Keratinocyte (primary cell): ENCODE measurements at regions not wholly inside any gene's neighbourhood (a gene's known extent, or its start where the extent isn't known, plus 50 kb on each side); places are given as distances from the start of the nearest gene placed in this dataset.

ENCODE experiments used
- DNase-seq: peaks from one replicate; pipeline ENCODE4 v3.0.0-alpha.2; 2011; ENCODE audit warnings: low read depth, missing footprints, low spot score
- FAIRE-seq: peaks from 2 replicates; lab custom pipeline; 2011; peaks lifted over from hg19 to GRCh38; lab: Jason Lieb, UNC
- H2AFZ ChIP-seq: 2 replicates; pipeline ENCODE4 v1.6.0; 2012; ENCODE audit warnings: low read length, control low read depth, inconsistent platforms; ENCODE audit not compliant: control insufficient read depth
- H3K27ac ChIP-seq: 2 replicates; pipeline ENCODE4 v1.5.1; 2011; ENCODE audit warnings: low read length; ENCODE audit not compliant: control insufficient read depth, insufficient read depth
- H3K27me3 ChIP-seq: 3 replicates; pipeline ENCODE4 v1.6.0; 2011; ENCODE audit warnings: low read length; ENCODE audit not compliant: control insufficient read depth, insufficient read depth; ENCODE audit errors: extremely low read depth
- H3K36me3 ChIP-seq, 2 experiments: 2 replicates in 1 of 2; 3 replicates in 1 of 2; pipeline ENCODE4 v1.5.1; 2011; ENCODE audit warnings: low read length in 2 of 2, mild to moderate bottlenecking in 1 of 2; ENCODE audit not compliant: control insufficient read depth in 2 of 2, insufficient read depth in 2 of 2; ENCODE audit errors: extremely low read depth in 1 of 2
- H3K4me1 ChIP-seq: 3 replicates; pipeline ENCODE4 v1.5.1; 2011; ENCODE audit warnings: low read length; ENCODE audit not compliant: control insufficient read depth, insufficient read depth; ENCODE audit errors: extremely low read depth
- H3K4me2 ChIP-seq: 3 replicates; pipeline ENCODE4 v1.6.0; 2011; ENCODE audit warnings: low read depth, low read length; ENCODE audit not compliant: control insufficient read depth, insufficient read depth; ENCODE audit errors: extremely low read depth
- H3K4me3 ChIP-seq, 3 experiments: fragments of 200-600 bp in 1 of 3; sonication (generic) in 1 of 3; 2 replicates in 2 of 3; 3 replicates in 1 of 3; pipeline ENCODE4 v1.5.1; 2011 to 2016; ENCODE audit warnings: low read length in 3 of 3, mild to moderate bottlenecking in 3 of 3, control low read depth in 2 of 3, inconsistent platforms in 1 of 3, low read depth in 1 of 3, mixed read lengths in 1 of 3, mixed run types in 1 of 3, moderate library complexity in 1 of 3; ENCODE audit not compliant: control insufficient read depth in 2 of 3, insufficient read depth in 2 of 3; ENCODE audit errors: extremely low read depth in 1 of 3
- H3K79me2 ChIP-seq: 2 replicates; pipeline ENCODE4 v1.6.0; 2012; ENCODE audit warnings: low read length; ENCODE audit not compliant: control insufficient read depth, insufficient read depth
- H3K9ac ChIP-seq: 3 replicates; pipeline ENCODE4 v1.6.0; 2011; ENCODE audit warnings: low read length; ENCODE audit not compliant: control insufficient read depth, insufficient read depth; ENCODE audit errors: extremely low read depth
- H3K9me1 ChIP-seq: 3 replicates; pipeline ENCODE4 v1.6.0; 2011; ENCODE audit warnings: low read length; ENCODE audit not compliant: control insufficient read depth, insufficient read depth; ENCODE audit errors: extremely low read depth
- H3K9me3 ChIP-seq: 2 replicates; pipeline ENCODE4 v1.5.1; 2012; ENCODE audit warnings: low read depth, low read length; ENCODE audit not compliant: control insufficient read depth
- H4K20me1 ChIP-seq: 3 replicates; pipeline ENCODE4 v1.6.0; 2011; ENCODE audit warnings: low read length; ENCODE audit not compliant: control insufficient read depth, insufficient read depth; ENCODE audit errors: extremely low read depth
- EZH2 ChIP-seq: IDR thresholded peaks from one replicate; pipeline ENCODE4 v1.6.1; 2012; ENCODE audit warnings: inconsistent platforms, mild to moderate bottlenecking, low read length, moderate library complexity
- dilution Hi-C: fragments of 300-500 bp; cut with MboI; formaldehyde crosslinking; loops from one replicate; pipeline ENCODE4 v1.7.0; 2020; ENCODE audit warnings: low sequenced_read_pairs; ENCODE audit not compliant: extremely low pct_ligation_motif_present
- TF ChIP-seq, protein P1 (sequence below), 3 experiments: IDR thresholded peaks in 1 of 3; conservative IDR thresholded peaks in 1 of 3; optimal IDR thresholded peaks in 1 of 3; 2 replicates in 2 of 3; 3 replicates in 1 of 3; pipeline versions ENCODE3 to v1.5.1; 2011; ENCODE audit warnings: low read length in 3 of 3, mild to moderate bottlenecking in 3 of 3, moderate library complexity in 2 of 3, control low read depth in 1 of 3, inconsistent platforms in 1 of 3; ENCODE audit not compliant: insufficient read depth in 2 of 3; ENCODE audit errors: extremely low read depth in 1 of 3

DNA sequence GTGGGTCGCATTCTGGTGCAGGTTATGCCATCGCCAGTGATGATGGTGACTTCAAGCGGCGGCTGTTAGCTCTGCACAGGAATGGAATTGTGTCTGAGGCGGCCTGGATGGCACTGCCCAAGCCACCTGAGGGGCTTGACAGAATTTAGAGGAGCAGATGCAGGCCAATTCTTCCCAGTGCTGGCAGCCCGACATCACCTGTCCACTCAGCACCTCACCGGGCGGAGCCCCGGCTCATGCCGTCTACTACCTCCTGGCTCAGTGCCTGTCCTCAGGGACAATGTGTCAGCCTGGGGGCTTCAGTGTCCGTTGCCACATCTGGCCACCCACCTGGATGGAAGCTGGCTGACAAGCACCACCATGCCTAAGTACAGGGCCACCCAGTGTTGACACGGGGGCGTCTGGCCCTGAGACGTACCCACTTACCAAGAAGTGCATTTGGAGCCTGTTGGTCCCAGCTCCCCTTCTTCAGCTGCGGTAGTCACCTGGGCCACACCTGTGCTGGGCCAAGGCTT is 420.5 kb upstream of the MKI67 start:
- DNase-seq: no peak
- no peaks in the 10 kb centered on the region for H4K20me1 ChIP-seq
- H3K36me3 ChIP-seq: no peaks in the 10 kb centered on the region
- no peak overlapping the region for H3K9ac ChIP-seq
- H3K4me3 ChIP-seq: no peak overlapping the region
- no peak overlapping the region for H3K4me2 ChIP-seq
- no peak for FAIRE-seq
- no peak for TF ChIP-seq EZH2
- TF ChIP-seq, protein P1, sequence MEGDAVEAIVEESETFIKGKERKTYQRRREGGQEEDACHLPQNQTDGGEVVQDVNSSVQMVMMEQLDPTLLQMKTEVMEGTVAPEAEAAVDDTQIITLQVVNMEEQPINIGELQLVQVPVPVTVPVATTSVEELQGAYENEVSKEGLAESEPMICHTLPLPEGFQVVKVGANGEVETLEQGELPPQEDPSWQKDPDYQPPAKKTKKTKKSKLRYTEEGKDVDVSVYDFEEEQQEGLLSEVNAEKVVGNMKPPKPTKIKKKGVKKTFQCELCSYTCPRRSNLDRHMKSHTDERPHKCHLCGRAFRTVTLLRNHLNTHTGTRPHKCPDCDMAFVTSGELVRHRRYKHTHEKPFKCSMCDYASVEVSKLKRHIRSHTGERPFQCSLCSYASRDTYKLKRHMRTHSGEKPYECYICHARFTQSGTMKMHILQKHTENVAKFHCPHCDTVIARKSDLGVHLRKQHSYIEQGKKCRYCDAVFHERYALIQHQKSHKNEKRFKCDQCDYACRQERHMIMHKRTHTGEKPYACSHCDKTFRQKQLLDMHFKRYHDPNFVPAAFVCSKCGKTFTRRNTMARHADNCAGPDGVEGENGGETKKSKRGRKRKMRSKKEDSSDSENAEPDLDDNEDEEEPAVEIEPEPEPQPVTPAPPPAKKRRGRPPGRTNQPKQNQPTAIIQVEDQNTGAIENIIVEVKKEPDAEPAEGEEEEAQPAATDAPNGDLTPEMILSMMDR (optimal IDR thresholded peaks at IDR 0.05 in 1 of 3, IDR thresholded peaks at IDR 0.05 in 1 of 3, conservative IDR thresholded peaks at IDR 0.05 in 1 of 3; ENCODE audit: extremely low read depth in 1 of 3, insufficient read depth in 2 of 3, low read length in 3 of 3): no peak
- no peak overlapping the region for H3K27ac ChIP-seq
- dilution Hi-C loops: no loop called here
- peaks cover 2% of the 10 kb centered on the region for H3K9me3 ChIP-seq
- H3K4me1 ChIP-seq: no peaks in the 10 kb centered on the region
- no peaks in the 10 kb centered on the region for H3K27me3 ChIP-seq
- no peaks in the 10 kb centered on the region for H3K79me2 ChIP-seq
- no peak overlapping the region for H2AFZ ChIP-seq
- H3K9me1 ChIP-seq: no peaks in the 10 kb centered on the region

DNA sequence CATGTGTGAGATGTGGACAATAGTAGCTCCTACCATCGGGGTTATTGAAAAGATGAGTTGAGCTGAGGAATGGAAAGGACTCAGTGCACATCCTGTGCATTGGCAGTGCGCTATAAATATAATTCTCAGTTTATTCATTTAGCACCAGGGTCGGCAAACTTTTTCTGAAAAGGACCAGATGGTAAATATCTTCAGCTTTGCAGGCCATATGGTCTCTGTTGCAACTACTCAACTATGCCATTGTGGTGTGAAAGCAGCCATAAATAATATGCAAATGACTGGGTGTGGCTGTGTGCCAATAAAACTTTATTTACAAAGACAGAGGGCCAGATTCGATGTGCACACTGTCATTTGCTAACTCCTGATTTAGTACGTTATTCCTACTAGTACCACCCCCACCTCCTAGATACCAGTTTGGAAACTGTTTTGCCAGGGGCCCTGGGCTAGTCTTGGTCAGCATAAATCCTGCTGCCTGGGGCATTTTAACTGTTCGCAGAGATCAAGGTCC is 422.9 kb upstream of the MKI67 start:
- Histone ChIP-seq H3K27me3 (no peaks in the 10 kb centered on the region), H3K4me2 (no peak overlapping the region), H3K4me3 (no peak overlapping the region), H3K9me3 (peaks cover 2% of the 10 kb centered on the region), H3K27ac (no peak overlapping the region), H3K9me1 (no peaks in the 10 kb centered on the region), H3K79me2 (no peaks in the 10 kb centered on the region), H3K4me1 (no peaks in the 10 kb centered on the region), H3K36me3 (no peaks in the 10 kb centered on the region), H2AFZ (no peak overlapping the region), H3K9ac (no peak overlapping the region), H4K20me1 (no peaks in the 10 kb centered on the region)
- FAIRE-seq (no peak), DNase-seq (no peak)
- dilution Hi-C loops: no loop called here
- TF ChIP-seq, protein P1 (optimal IDR thresholded peaks at IDR 0.05 in 1 of 3, IDR thresholded peaks at IDR 0.05 in 1 of 3, conservative IDR thresholded peaks at IDR 0.05 in 1 of 3; ENCODE audit: extremely low read depth in 1 of 3, insufficient read depth in 2 of 3, low read length in 3 of 3): no peak
- TF ChIP-seq EZH2: no peak
